HG02885 (cell line): ENCODE measurements at regions not wholly inside any gene's neighbourhood (a gene's known extent, or its start where the extent isn't known, plus 50 kb on each side); places are given as distances from the start of the nearest gene placed in this dataset.
"Not testable (repeated sequence)": the region's sequence is repeated elsewhere in the genome, so short reads cannot be mapped to it uniquely, and the experiment has no call there.

Experiments
- ATAC-seq: cut with Tn5 transposase; IDR thresholded peaks from one replicate; pipeline ENCODE4 v1.9.1; 2021; ENCODE audit warnings: mild to moderate bottlenecking; ENCODE audit not compliant: unreplicated experiment, poor library complexity

- ATAC-seq: no peak
Measured at GRCh38 chr9:26789959-26790358, 102.6 kb downstream of the CAAP1 start.

- peak; percentile 41 for ATAC-seq
Measured at GRCh38 chr9:26786564-26786963, 106.0 kb downstream of the CAAP1 start.

GRCh38 chr9:26782899-26783298, 109.7 kb downstream of the CAAP1 start:
- no peak for ATAC-seq

GRCh38 chr9:26781906-26782305, 110.7 kb downstream of the CAAP1 start:
- ATAC-seq: no peak

- not testable (repeated sequence) for ATAC-seq
Measured at GRCh38 chr9:26780307-26780706, 112.3 kb downstream of the CAAP1 start.

GRCh38 chr9:26779062-26779461, 113.5 kb downstream of the CAAP1 start:
- ATAC-seq: no peak

GRCh38 chr9:26775391-26775790, 117.2 kb downstream of the CAAP1 start:
- ATAC-seq: no peak

GRCh38 chr9:26773056-26773455, 119.5 kb downstream of the CAAP1 start:
- ATAC-seq: no peak

- ATAC-seq: no peak
Measured at GRCh38 chr9:26770821-26771220, 121.8 kb downstream of the CAAP1 start.

GRCh38 chr9:26768145-26768544, 124.5 kb downstream of the CAAP1 start:
- no peak for ATAC-seq

- no peak for ATAC-seq
Measured at GRCh38 chr9:26760675-26761074, 131.9 kb downstream of the CAAP1 start.

- ATAC-seq: no peak
Measured at GRCh38 chr9:26758655-26759054, 133.9 kb downstream of the CAAP1 start.

- no peak for ATAC-seq
Measured at GRCh38 chr9:26756881-26757280, 135.7 kb downstream of the CAAP1 start.

- ATAC-seq: no peak
Measured at GRCh38 chr9:26755476-26755875, 137.1 kb downstream of the CAAP1 start.

- no peak for ATAC-seq
Measured at GRCh38 chr9:26754509-26755164, 138.0 kb downstream of the CAAP1 start.

GRCh38 chr9:26753971-26754370, 138.6 kb downstream of the CAAP1 start:
- no peak for ATAC-seq

- ATAC-seq: no peak
Measured at GRCh38 chr9:26750162-26750561, 142.4 kb downstream of the CAAP1 start.

GRCh38 chr9:26748449-26749058, 144.0 kb downstream of the CAAP1 start:
- no peak for ATAC-seq

- ATAC-seq: no peak
Measured at GRCh38 chr9:26747611-26748010, 145.0 kb downstream of the CAAP1 start.

- ATAC-seq: peak; percentile 87
Measured at GRCh38 chr9:26746357-26747072, 146.1 kb downstream of the CAAP1 start.

GRCh38 chr9:26745111-26745510, 147.5 kb downstream of the CAAP1 start:
- no peak for ATAC-seq
